ENCODE measurements at regions not wholly inside any gene's neighbourhood (a gene's known extent, or its start where the extent isn't known, plus 50 kb on each side); places are given as distances from the start of the nearest gene placed in this dataset.

DNA sequence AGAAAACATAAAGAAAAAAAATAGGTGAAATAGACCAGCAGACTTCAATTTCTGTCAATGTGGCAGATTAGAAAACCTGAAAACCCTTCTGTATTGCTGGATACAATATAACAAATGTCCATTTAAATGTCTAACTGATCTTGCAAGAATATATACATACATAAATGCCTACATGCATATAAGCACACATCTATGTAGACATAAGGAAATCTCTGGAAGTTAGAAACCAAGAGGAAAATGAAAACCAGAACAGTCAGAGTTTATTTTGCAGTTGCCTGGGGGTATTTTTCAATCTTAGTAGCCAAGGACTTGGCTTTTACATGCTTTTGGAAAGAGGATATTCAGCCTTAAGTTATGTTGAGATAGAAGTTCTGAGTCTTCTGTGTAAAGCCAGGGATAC lies 184.0 kb downstream of the RPS12 start:
- intact Hi-C loops (cut with DNase I): no loop called here
- Histone ChIP-seq H3K9me3 (no peaks in the 10 kb centered on the region), H3K4me3 (no peak overlapping the region), H3K4me1 (no peaks in the 10 kb centered on the region), H3K36me3 (no peaks in the 10 kb centered on the region), H3K27me3 (no peaks in the 10 kb centered on the region), H3K27ac (no peak overlapping the region)
- DNase-seq: no peak
- TF ChIP-seq POLR2A (IDR thresholded peaks at IDR 0.05): no peak
- TF ChIP-seq, protein P1, sequence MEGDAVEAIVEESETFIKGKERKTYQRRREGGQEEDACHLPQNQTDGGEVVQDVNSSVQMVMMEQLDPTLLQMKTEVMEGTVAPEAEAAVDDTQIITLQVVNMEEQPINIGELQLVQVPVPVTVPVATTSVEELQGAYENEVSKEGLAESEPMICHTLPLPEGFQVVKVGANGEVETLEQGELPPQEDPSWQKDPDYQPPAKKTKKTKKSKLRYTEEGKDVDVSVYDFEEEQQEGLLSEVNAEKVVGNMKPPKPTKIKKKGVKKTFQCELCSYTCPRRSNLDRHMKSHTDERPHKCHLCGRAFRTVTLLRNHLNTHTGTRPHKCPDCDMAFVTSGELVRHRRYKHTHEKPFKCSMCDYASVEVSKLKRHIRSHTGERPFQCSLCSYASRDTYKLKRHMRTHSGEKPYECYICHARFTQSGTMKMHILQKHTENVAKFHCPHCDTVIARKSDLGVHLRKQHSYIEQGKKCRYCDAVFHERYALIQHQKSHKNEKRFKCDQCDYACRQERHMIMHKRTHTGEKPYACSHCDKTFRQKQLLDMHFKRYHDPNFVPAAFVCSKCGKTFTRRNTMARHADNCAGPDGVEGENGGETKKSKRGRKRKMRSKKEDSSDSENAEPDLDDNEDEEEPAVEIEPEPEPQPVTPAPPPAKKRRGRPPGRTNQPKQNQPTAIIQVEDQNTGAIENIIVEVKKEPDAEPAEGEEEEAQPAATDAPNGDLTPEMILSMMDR (IDR thresholded peaks at IDR 0.05): no peak

DNA sequence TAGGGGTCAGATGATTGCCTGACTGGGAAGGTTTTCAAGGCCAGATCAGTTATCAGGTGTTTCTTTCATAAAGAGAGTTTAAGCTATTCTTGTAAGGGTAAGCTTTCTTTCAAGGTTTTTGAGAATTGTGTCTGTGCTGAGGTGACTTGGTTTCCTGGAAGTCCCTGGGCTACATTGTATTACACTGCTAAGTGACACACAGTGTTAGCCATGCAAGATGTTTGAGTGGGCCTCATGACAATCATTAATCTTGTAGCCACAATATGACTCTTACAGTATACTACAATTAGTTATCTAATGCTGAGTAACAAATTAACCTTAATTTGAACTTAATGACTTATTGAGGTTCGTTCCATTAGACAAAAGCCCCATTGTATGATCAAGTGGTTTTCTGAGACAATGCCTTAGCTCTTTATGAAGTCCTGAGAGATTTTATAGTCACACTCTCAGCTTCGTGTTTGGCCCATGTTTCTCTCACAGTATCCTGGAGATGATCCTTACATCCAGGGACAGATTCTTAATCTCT lies 186.7 kb downstream of the RPS12 start:
- Histone ChIP-seq H3K4me1 (no peaks in the 10 kb centered on the region), H3K36me3 (no peaks in the 10 kb centered on the region), H3K4me3 (no peak overlapping the region), H3K27me3 (no peaks in the 10 kb centered on the region), H3K9me3 (no peaks in the 10 kb centered on the region), H3K27ac (no peak overlapping the region)
- intact Hi-C loops (cut with DNase I): no loop called here
- WGBS, 2 donors: 46 to 49% methylated on average over 2 of the region's 2 CpGs
- TF ChIP-seq, protein P1 (IDR thresholded peaks at IDR 0.05): no peak
- no peak for TF ChIP-seq POLR2A (IDR thresholded peaks at IDR 0.05)
- no peak for DNase-seq

DNA sequence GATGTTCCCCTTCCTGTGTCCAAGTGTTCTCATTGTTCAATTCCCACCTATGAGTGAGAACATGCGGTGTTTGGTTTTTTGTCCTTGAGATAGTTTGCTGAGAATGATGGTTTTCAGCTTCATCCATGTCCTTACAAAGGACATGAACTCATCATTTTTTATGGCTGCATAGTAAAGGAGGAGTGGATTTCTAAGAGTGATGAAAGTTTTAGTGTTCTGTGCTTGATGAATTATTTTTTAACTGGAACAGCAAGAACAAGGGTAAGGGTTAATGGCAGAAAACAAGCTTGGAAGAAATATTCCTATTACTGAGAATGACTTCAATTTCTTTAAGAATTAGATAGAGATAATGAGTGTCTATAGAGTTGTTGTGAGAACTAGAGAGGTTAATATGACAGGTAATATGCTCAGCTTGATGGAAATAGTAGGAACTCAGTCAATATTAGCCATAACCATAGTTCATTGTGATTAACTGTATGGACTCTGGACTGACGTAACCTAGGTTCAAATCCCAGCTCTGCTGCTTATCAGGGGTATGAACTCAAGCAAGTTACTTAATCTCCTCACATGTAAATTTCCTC lies 190.0 kb downstream of the RPS12 start:
- Histone ChIP-seq H3K4me3 (no peak overlapping the region), H3K4me1 (no peaks in the 10 kb centered on the region), H3K36me3 (no peaks in the 10 kb centered on the region), H3K27ac (no peak overlapping the region), H3K9me3 (no peaks in the 10 kb centered on the region), H3K27me3 (no peaks in the 10 kb centered on the region)
- no peak for DNase-seq
- 93 to 98% methylated on average over 2 of the region's 2 CpGs for WGBS, 2 donors
- TF ChIP-seq, protein P1 (IDR thresholded peaks at IDR 0.05): no peak
- TF ChIP-seq POLR2A (IDR thresholded peaks at IDR 0.05): no peak
- intact Hi-C loops (cut with DNase I): no loop called here

DNA sequence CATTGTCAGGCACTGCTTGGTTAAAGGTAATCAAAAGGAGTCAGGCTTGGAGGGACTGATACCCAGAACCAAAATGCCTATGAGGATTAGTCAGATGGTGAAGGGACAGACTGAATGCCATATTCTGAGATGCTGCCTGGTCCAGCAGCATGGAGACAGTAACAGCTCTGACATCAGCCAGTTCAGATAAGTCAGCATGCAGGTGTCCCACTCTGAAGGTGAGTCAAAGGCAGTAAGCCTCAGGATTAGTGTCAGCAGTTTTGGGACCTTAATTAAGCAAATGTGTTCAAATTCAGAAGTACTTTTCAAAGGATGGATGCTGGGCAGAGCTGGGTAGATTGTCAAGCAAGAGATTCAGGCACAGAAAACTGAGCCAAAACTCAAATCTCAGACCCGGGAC lies 198.4 kb downstream of the RPS12 start:
- intact Hi-C loops (cut with DNase I): no loop called here
- no peak for TF ChIP-seq POLR2A (IDR thresholded peaks at IDR 0.05)
- TF ChIP-seq, protein P1 (IDR thresholded peaks at IDR 0.05): no peak
- no peak for DNase-seq
- Histone ChIP-seq H3K27me3 (no peaks in the 10 kb centered on the region), H3K36me3 (no peaks in the 10 kb centered on the region), H3K27ac (no peak overlapping the region), H3K9me3 (no peaks in the 10 kb centered on the region), H3K4me3 (no peak overlapping the region), H3K4me1 (no peaks in the 10 kb centered on the region)
- 62 to 71% methylated on average over 1 of the region's 1 CpG for WGBS, 2 donors

DNA sequence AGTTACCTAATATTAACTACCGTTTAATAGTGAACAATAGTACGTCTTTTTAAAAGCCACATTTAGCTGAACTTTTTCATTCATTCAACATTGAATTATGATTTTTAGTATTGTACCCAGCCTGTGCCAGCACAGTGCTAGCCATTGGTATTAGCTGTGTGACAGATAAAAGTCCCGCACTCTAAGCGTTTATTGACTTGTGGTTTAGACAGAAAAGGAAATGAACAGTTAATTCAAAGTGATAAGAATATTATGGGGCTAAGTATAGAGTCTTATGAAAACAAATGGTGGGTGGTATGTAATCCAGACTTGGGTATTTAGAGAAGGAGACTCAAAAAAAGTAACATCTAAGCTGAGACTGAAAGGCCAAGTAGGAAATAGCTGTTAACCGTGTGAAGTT lies 202.3 kb downstream of the RPS12 start:
- intact Hi-C loops (cut with DNase I): no loop called here
- Histone ChIP-seq H3K27ac (no peak overlapping the region), H3K36me3 (no peaks in the 10 kb centered on the region), H3K4me3 (no peak overlapping the region), H3K9me3 (no peaks in the 10 kb centered on the region), H3K27me3 (no peaks in the 10 kb centered on the region), H3K4me1 (no peaks in the 10 kb centered on the region)
- TF ChIP-seq, protein P1 (IDR thresholded peaks at IDR 0.05): no peak
- no peak for TF ChIP-seq POLR2A (IDR thresholded peaks at IDR 0.05)
- no peak for DNase-seq
- 65 to 67% methylated on average over 5 of the region's 5 CpGs for WGBS, 2 donors
